NT2/D1 (cell line): ENCODE measurements at regions not wholly inside any gene's neighbourhood (a gene's known extent, or its start where the extent isn't known, plus 50 kb on each side); places are given as distances from the start of the nearest gene placed in this dataset.

Experiments
- DNase-seq: peaks from one replicate; pipeline ENCODE4 v3.0.0-alpha.2; 2011; ENCODE audit warnings: low read depth, low spot score
- H3K27me3 ChIP-seq: 2 replicates; pipeline ENCODE4 v1.6.0; 2011; ENCODE audit warnings: mild to moderate bottlenecking; ENCODE audit not compliant: insufficient read length, insufficient read depth
- H3K36me3 ChIP-seq: 2 replicates; pipeline ENCODE4 v1.6.1; 2011; ENCODE audit warnings: mild to moderate bottlenecking, low read length, mixed read lengths; ENCODE audit not compliant: insufficient read depth, insufficient read length
- H3K4me1 ChIP-seq: 2 replicates; pipeline ENCODE4 v1.5.1; 2011; ENCODE audit not compliant: insufficient read depth, insufficient read length
- H3K4me3 ChIP-seq: 2 replicates; pipeline ENCODE4 v1.5.1; 2011; ENCODE audit warnings: low read depth; ENCODE audit not compliant: insufficient read length
- H3K9ac ChIP-seq: 2 replicates; pipeline ENCODE4 v1.6.0; 2011; ENCODE audit warnings: low read depth; ENCODE audit not compliant: insufficient read length
- H3K9me3 ChIP-seq: 2 replicates; pipeline ENCODE4 v1.5.1; 2011; ENCODE audit warnings: mild to moderate bottlenecking, low read length; ENCODE audit not compliant: insufficient read depth
- SUZ12 ChIP-seq: IDR thresholded peaks from 2 replicates; pipeline ENCODE4 v1.6.1; 2011; ENCODE audit not compliant: insufficient read length, insufficient read depth; ENCODE audit errors: extremely low read depth
- YY1 ChIP-seq: IDR thresholded peaks from 2 replicates; pipeline ENCODE4 v1.6.1; 2011; ENCODE audit not compliant: insufficient read length, insufficient read depth
- ZNF274 ChIP-seq: IDR thresholded peaks from 2 replicates; pipeline ENCODE4 v1.6.1; 2011; ENCODE audit warnings: mild to moderate bottlenecking, low read depth, low read length

GRCh38 chr5:158261674-158262367 lies 402.9 kb upstream of the CLINT1 start:
- H3K36me3 ChIP-seq = no peaks in the 10 kb centered on the region
- TF ChIP-seq YY1 = no peak
- no peak for TF ChIP-seq SUZ12
- TF ChIP-seq ZNF274 = no peak
- H3K4me3 ChIP-seq = no peak overlapping the region
- H3K27me3 ChIP-seq = no peaks in the 10 kb centered on the region
- no peak overlapping the region for H3K9ac ChIP-seq
- H3K9me3 ChIP-seq = peaks cover under 1% of the 10 kb centered on the region; the same call in 1 of the 2 replicates
- DNase-seq = no peak
- no peaks in the 10 kb centered on the region for H3K4me1 ChIP-seq

DNA sequence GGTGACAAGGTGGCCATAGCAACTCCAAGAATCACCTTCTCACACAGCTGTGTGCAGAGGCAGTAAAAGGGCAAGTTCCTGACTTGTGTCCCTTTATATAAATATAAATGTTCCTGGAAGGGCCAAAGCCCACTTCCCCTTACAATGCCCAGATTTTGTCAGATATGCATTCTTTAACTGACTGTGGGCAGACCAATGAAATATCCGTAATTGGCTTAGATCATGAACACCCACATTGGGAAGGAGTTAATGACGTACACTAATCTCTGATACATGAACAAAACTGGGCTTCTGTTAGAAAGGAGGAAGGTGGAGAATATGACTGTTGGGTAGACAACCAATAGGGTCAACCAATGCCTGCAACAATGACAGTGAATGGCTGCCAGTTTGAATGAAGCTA lies 397.2 kb upstream of the CLINT1 start:
- Histone ChIP-seq H3K36me3 (no peaks in the 10 kb centered on the region), H3K9ac (no peak overlapping the region), H3K9me3 (no peaks in the 10 kb centered on the region), H3K4me1 (no peaks in the 10 kb centered on the region), H3K27me3 (no peaks in the 10 kb centered on the region), H3K4me3 (no peak overlapping the region)
- TF ChIP-seq ZNF274 (no peak), YY1 (no peak), SUZ12 (no peak)
- DNase-seq = no peak

GRCh38 chr5:158255609-158256008 lies 396.7 kb upstream of the CLINT1 start:
- H3K36me3 ChIP-seq = no peaks in the 10 kb centered on the region
- no peak overlapping the region for H3K9ac ChIP-seq
- no peak overlapping the region for H3K4me3 ChIP-seq
- TF ChIP-seq ZNF274 (no peak), SUZ12 (no peak), YY1 (no peak)
- H3K4me1 ChIP-seq = no peaks in the 10 kb centered on the region
- no peaks in the 10 kb centered on the region for H3K9me3 ChIP-seq
- no peak for DNase-seq
- no peaks in the 10 kb centered on the region for H3K27me3 ChIP-seq

- no peaks in the 10 kb centered on the region for H3K27me3 ChIP-seq
- no peak overlapping the region for H3K4me3 ChIP-seq
- no peaks in the 10 kb centered on the region for H3K4me1 ChIP-seq
- no peaks in the 10 kb centered on the region for H3K36me3 ChIP-seq
- TF ChIP-seq YY1 (no peak), ZNF274 (no peak), SUZ12 (no peak)
- DNase-seq = no peak
- H3K9me3 ChIP-seq = no peaks in the 10 kb centered on the region
- no peak overlapping the region for H3K9ac ChIP-seq
Measured at GRCh38 chr5:158246661-158247060, 387.7 kb upstream of the CLINT1 start.

GRCh38 chr5:158245513-158245912 lies 386.6 kb upstream of the CLINT1 start:
- TF ChIP-seq ZNF274 (no peak), SUZ12 (no peak), YY1 (no peak)
- Histone ChIP-seq H3K36me3 (no peaks in the 10 kb centered on the region), H3K4me3 (no peak overlapping the region), H3K9me3 (no peaks in the 10 kb centered on the region), H3K27me3 (no peaks in the 10 kb centered on the region), H3K4me1 (no peaks in the 10 kb centered on the region), H3K9ac (no peak overlapping the region)
- no peak for DNase-seq

GRCh38 chr5:158244882-158245281 lies 385.9 kb upstream of the CLINT1 start:
- no peaks in the 10 kb centered on the region for H3K9me3 ChIP-seq
- TF ChIP-seq ZNF274 = no peak
- no peak for TF ChIP-seq YY1
- TF ChIP-seq SUZ12 = no peak
- no peak for DNase-seq
- no peaks in the 10 kb centered on the region for H3K4me1 ChIP-seq
- no peaks in the 10 kb centered on the region for H3K27me3 ChIP-seq
- H3K36me3 ChIP-seq = no peaks in the 10 kb centered on the region
- H3K9ac ChIP-seq = no peak overlapping the region
- H3K4me3 ChIP-seq = no peak overlapping the region

GRCh38 chr5:158236511-158237335 lies 377.8 kb upstream of the CLINT1 start:
- no peaks in the 10 kb centered on the region for H3K36me3 ChIP-seq
- DNase-seq = no peak
- no peaks in the 10 kb centered on the region for H3K4me1 ChIP-seq

More at GRCh38 chr5:158236511-158237335, 377.8 kb upstream of the CLINT1 start:
- no peak overlapping the region for H3K9ac ChIP-seq
- no peak overlapping the region for H3K4me3 ChIP-seq
- TF ChIP-seq YY1 (no peak), SUZ12 (no peak), ZNF274 (no peak)
- no peaks in the 10 kb centered on the region for H3K27me3 ChIP-seq
- H3K9me3 ChIP-seq = no peaks in the 10 kb centered on the region
